ENCODE measurements at regions not wholly inside any gene's neighbourhood (a gene's known extent, or its start where the extent isn't known, plus 50 kb on each side); places are given as distances from the start of the nearest gene placed in this dataset.

DNA sequence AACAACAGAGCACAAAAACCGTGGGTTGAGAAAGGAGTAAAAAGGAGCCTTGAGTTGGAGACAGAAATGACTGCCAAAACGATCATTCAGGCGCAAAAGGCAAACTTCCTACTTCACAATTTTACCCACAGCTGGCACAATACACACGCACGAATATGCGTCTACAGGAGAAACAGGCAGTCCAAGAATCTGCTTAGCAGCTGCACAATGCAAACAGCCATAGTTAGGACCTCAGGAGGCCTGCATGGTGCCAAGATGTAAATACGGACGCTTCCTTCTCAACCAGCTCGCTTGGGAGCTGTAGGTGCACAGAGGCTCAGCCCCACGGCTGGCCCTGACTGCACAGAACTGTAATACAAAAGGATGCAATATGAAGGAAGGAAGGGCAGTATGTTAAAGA is 250.1 kb upstream of the CAND1 start:
- H3K4me1 ChIP-seq (ENCODE audit: control insufficient read depth in 1 of 2, insufficient read depth in 1 of 2, low read depth in 1 of 2, low read length in 1 of 2): no peaks in the 10 kb centered on the region
- no peak overlapping the region for H3K4me3 ChIP-seq (ENCODE audit: low read depth in 1 of 2, low read length in 1 of 2)
- no peaks in the 10 kb centered on the region for H3K9me3 ChIP-seq
- TF ChIP-seq, protein P1, sequence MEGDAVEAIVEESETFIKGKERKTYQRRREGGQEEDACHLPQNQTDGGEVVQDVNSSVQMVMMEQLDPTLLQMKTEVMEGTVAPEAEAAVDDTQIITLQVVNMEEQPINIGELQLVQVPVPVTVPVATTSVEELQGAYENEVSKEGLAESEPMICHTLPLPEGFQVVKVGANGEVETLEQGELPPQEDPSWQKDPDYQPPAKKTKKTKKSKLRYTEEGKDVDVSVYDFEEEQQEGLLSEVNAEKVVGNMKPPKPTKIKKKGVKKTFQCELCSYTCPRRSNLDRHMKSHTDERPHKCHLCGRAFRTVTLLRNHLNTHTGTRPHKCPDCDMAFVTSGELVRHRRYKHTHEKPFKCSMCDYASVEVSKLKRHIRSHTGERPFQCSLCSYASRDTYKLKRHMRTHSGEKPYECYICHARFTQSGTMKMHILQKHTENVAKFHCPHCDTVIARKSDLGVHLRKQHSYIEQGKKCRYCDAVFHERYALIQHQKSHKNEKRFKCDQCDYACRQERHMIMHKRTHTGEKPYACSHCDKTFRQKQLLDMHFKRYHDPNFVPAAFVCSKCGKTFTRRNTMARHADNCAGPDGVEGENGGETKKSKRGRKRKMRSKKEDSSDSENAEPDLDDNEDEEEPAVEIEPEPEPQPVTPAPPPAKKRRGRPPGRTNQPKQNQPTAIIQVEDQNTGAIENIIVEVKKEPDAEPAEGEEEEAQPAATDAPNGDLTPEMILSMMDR (IDR thresholded peaks at IDR 0.05): no peak
- no peak overlapping the region for H3K27ac ChIP-seq
- no peaks in the 10 kb centered on the region for H3K27me3 ChIP-seq
- H3K36me3 ChIP-seq: no peaks in the 10 kb centered on the region

DNA sequence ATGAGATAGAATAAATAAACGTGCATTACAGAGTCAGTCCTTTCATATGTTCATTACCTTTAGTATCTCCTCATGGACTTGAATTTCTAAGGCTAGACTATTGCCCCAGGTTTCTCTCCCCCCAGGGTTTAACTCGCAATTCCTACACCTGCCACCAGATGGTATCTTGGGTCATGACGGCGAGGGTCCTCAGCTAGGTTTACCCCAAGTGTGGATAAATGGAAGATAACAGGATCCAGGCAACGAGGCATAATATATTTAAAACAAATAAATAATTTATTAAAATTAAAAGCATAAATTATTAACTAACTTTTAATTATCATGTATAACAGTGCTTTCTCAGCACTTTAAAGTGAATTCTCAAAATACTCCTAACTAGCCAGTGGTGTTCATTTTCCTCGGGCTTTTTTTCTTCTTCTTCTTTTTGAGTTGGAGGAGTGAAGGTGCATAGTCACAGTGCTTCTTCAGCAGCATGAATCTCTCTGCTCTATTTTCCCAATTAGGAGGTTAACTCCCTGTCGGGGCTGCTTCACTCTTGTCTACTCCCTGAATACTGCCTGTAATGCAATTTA is 243.5 kb upstream of the CAND1 start:
- Histone ChIP-seq H3K4me3 (ENCODE audit: low read depth in 1 of 2, low read length in 1 of 2) (no peak overlapping the region), H3K4me1 (ENCODE audit: control insufficient read depth in 1 of 2, insufficient read depth in 1 of 2, low read depth in 1 of 2, low read length in 1 of 2) (no peaks in the 10 kb centered on the region), H3K27me3 (no peaks in the 10 kb centered on the region), H3K9me3 (no peaks in the 10 kb centered on the region), H3K27ac (no peak overlapping the region), H3K36me3 (no peaks in the 10 kb centered on the region)
- TF ChIP-seq, protein P1 (IDR thresholded peaks at IDR 0.05): no peak

GRCh38 chr12:67026487-67027246 is 242.5 kb upstream of the CAND1 start:
- no peak overlapping the region for H3K27ac ChIP-seq
- H3K36me3 ChIP-seq: no peaks in the 10 kb centered on the region
- H3K4me1 ChIP-seq (ENCODE audit: control insufficient read depth in 1 of 2, insufficient read depth in 1 of 2, low read depth in 1 of 2, low read length in 1 of 2): no peaks in the 10 kb centered on the region
- H3K27me3 ChIP-seq: no peaks in the 10 kb centered on the region
- TF ChIP-seq, protein P1 (IDR thresholded peaks at IDR 0.05): no peak
- H3K4me3 ChIP-seq (ENCODE audit: low read depth in 1 of 2, low read length in 1 of 2): no peak overlapping the region
- H3K9me3 ChIP-seq: no peaks in the 10 kb centered on the region

GRCh38 chr12:67028529-67028928 is 240.6 kb upstream of the CAND1 start:
- H3K4me3 ChIP-seq (ENCODE audit: low read depth in 1 of 2, low read length in 1 of 2): no peak overlapping the region
- H3K27ac ChIP-seq: no peak overlapping the region
- H3K36me3 ChIP-seq: no peaks in the 10 kb centered on the region
- H3K4me1 ChIP-seq (ENCODE audit: control insufficient read depth in 1 of 2, insufficient read depth in 1 of 2, low read depth in 1 of 2, low read length in 1 of 2): no peaks in the 10 kb centered on the region
- TF ChIP-seq, protein P1 (IDR thresholded peaks at IDR 0.05): no peak
- no peaks in the 10 kb centered on the region for H3K9me3 ChIP-seq
- no peaks in the 10 kb centered on the region for H3K27me3 ChIP-seq

GRCh38 chr12:67034110-67034879 is 234.9 kb upstream of the CAND1 start:
- TF ChIP-seq, protein P1 (IDR thresholded peaks at IDR 0.05): no peak
- no peaks in the 10 kb centered on the region for H3K36me3 ChIP-seq
- no peaks in the 10 kb centered on the region for H3K4me1 ChIP-seq (ENCODE audit: control insufficient read depth in 1 of 2, insufficient read depth in 1 of 2, low read depth in 1 of 2, low read length in 1 of 2)
- H3K4me3 ChIP-seq (ENCODE audit: low read depth in 1 of 2, low read length in 1 of 2): no peak overlapping the region
- H3K27ac ChIP-seq: no peak overlapping the region
- no peaks in the 10 kb centered on the region for H3K27me3 ChIP-seq
- no peaks in the 10 kb centered on the region for H3K9me3 ChIP-seq
